T1000 (cell line): ENCODE measurements at regions not wholly inside any gene's neighbourhood (a gene's known extent, or its start where the extent isn't known, plus 50 kb on each side); places are given as distances from the start of the nearest gene placed in this dataset.

Experiments
- DNase-seq: peaks from one replicate; lab custom pipeline; 2025; ENCODE audit warnings: mixed read lengths; lab: John Stamatoyannopoulos, UW

- DNase-seq, result no peak
These were observed 228.0 kb downstream of the TLE4 start for GRCh38 chr9:79799691-79800335.

DNA sequence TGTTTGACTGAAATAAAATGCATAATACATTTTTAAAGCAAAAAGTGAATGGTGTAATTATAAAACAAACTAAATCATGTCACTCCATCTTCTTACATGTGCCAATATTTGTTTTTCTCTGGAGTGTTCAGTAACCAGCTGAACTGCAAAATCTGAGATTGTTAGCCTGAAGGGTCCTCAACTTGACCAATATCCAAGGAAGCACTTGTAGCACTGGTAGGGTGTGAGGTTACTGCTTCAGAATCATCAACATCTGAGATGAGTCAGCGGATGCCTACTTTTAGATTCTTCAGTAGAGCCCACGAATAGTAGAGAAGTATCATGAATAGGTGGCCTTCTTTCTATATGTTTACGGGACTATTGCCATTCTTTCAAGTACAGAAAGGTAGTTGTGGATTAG lies 226.7 kb downstream of the TLE4 start:
- DNase-seq, result no peak

GRCh38 chr9:79796411-79796810 lies 224.6 kb downstream of the TLE4 start:
- DNase-seq, result no peak

DNA sequence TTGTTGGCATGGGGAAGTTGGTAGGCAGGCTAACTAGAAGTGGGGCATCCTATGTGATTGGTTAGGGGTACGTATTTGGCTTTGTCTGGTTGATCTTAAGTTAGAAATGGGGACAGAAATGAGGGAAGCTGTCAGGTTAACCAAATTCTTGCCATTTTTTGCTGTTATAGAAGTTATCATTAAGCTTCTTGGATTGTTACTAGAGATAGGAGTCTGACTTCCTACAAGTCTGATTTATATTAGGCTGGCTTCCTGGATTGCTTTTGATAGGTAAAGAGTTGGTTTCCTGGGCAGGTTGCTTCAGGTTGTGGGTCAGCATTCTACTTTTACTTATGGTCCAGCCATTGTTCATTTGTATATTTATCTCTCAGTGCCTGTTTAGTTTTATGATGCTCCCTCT lies 216.9 kb downstream of the TLE4 start:
- DNase-seq, result no peak

DNA sequence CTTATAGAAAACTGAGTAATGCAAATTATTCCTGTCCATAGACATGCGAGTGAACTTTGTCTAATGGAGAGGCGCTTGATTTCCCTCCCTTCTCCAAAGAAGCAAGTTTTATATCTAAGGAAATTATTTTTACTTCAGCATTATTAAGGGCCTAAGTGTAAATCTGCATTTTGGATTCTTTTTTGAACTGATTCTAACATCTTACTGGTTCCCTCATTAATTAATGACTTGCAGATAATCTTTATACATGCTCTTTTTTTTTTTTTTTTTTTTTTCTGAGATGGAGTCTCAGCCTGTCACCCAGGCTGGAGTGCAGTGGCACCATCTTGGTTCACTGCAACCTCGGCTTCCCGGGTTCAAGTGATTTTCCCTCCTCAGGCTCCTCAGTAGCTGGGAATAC lies 209.5 kb downstream of the TLE4 start:
- no peak for DNase-seq

- no peak for DNase-seq
These were observed 208.8 kb downstream of the TLE4 start for GRCh38 chr9:79780559-79780958.

- DNase-seq, result no peak
These were observed 208.1 kb downstream of the TLE4 start for GRCh38 chr9:79779901-79780300.

DNA sequence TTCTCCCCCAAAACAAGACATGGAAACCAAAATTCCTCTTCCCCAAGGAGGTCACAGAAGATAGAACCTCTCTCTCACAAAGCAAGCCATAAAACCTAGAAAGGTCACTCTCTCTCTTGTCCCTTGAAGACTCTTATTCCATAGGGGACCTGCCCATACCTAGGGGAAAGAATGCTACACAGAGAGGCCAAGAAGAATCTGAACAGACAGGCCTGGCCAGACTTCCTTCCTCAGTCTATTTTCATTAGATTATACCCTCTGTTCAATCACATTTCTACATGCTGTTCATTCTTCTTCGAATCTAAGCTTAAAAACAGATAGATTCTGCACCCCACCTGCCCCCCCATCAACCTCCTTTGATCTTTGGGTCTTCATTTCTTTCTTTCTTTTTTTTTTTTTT lies 206.8 kb downstream of the TLE4 start:
- no peak for DNase-seq

DNA sequence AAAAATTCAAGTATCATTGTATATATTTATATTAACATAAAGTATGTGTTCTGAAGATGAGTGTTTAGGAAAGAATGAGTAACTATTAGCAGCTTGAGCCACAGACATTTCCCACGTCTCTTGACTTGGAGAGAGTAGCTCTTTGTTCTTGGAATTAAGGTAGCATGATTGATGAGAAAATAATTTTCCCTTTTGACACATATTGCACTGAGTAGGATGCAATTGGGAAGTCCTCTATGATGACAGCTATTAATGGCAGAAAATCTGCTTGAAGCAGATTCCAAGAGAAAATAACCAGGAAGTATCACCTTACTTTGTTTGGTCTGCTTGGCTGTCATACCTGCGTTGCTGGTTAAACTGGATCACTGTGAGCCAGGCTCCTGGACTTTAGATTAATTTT lies 204.8 kb downstream of the TLE4 start:
- no peak for DNase-seq
